ENCODE measurements at regions not wholly inside any gene's neighbourhood (a gene's known extent, or its start where the extent isn't known, plus 50 kb on each side); places are given as distances from the start of the nearest gene placed in this dataset.
"Not testable (repeated sequence)": the region's sequence is repeated elsewhere in the genome, so short reads cannot be mapped to it uniquely, and the experiment has no call there.

- no peak for DNase-seq (ENCODE audit: low read depth)
Measured at GRCh38 chr3:18987862-18988447, 160.4 kb upstream of the KCNH8 start.

- DNase-seq (ENCODE audit: low read depth), result no peak
Measured at GRCh38 chr3:18987070-18987469, 161.2 kb upstream of the KCNH8 start.

GRCh38 chr3:18982920-18983319, 165.4 kb upstream of the KCNH8 start:
- DNase-seq (ENCODE audit: low read depth), result no peak

GRCh38 chr3:18976102-18976501, 172.2 kb upstream of the KCNH8 start:
- not testable (repeated sequence) for DNase-seq (ENCODE audit: low read depth)

- DNase-seq (ENCODE audit: low read depth), result no peak
Measured at GRCh38 chr3:18968120-18968519, 180.2 kb upstream of the KCNH8 start.

DNA sequence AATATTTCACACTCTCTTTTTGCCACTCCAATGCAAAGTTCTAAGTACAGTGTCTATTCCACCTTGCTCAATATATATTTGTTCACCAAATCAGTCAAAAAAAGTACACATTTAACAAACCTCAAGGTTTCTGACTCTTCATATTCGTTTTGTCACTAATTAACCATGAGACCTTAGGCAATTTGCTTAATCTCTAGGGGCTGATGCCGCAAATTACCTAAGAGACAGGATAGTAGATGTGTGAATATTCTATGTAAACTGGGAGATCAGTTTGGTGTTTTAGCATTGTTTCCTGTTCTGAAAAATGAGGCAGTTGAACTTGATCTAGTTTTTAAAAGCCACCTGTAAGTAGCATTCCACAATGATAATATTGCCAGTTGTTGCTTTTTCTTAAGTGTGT, 182.5 kb upstream of the KCNH8 start:
- no peak for DNase-seq (ENCODE audit: low read depth)

DNA sequence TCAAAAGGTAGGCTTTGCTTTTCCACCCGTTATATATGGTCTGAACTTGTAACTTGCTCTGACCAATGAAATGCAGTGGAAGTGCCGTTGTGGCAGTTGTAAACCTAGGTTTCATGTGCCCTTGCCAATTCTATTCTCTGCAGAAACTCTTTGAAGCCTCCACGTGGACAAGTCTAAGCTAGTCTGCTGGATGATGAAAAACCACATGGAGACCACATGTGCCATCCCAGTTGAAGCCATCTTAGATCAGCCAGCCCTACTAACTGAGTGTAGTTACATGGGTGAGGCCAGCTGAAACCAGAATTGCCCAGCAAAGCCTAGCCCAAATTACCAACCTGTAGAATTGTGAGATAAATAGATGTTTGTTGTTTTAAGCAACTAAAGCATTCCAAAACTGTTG, 183.7 kb upstream of the KCNH8 start:
- no peak for DNase-seq (ENCODE audit: low read depth)

GRCh38 chr3:18951333-18951732, 197.0 kb upstream of the KCNH8 start:
- no peak for DNase-seq (ENCODE audit: low read depth)

- DNase-seq (ENCODE audit: low read depth), result no peak
Measured at GRCh38 chr3:18946524-18946923, 201.8 kb upstream of the KCNH8 start.

DNA sequence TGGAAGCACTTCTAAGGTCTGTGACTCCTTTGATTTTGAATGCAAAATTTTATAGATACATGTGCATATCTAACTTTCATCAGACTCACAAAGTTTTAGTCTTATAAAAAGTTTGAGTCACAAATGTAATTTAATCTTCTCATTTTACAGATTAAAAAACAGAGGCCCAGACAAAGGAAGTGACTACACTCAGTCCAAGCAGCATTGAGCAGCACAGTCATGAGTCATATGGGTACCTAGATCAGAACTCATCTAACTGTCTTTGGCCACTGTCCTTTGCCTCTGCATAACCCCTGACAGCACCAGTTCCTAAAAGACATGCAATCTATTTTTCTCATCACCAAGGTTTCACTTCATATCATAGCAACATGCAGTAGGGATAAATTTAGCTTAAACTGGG, 210.7 kb upstream of the KCNH8 start:
- DNase-seq (ENCODE audit: low read depth), result no peak

- no peak for DNase-seq (ENCODE audit: low read depth)
Measured at GRCh38 chr3:18919158-18919557, 229.2 kb upstream of the KCNH8 start.

DNA sequence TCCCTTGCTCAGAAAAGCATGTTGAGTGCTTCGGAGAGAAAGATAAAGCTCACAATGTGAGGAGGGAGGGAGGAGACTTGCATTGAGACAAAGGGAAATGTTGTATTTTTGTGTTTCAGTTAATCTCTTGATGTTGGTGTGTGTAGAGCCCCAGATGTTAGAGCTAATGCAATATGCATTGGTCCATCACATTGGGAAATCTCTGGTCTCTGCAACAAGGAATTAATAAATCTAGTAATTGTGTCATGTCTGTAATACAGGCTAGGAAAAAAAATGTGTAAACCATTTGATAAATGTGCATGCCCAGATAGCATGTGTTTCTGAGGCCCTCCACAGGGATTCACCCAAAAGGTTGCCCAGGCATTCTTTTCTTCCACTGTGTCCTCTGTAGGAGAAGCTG, 230.4 kb upstream of the KCNH8 start:
- no peak for DNase-seq (ENCODE audit: low read depth)

- no peak for DNase-seq (ENCODE audit: low read depth)
Measured at GRCh38 chr3:18902081-18902793, 246.1 kb upstream of the KCNH8 start.

GRCh38 chr3:18901571-18901970, 246.7 kb upstream of the KCNH8 start:
- no peak for DNase-seq (ENCODE audit: low read depth)

GRCh38 chr3:18900994-18901393, 247.3 kb upstream of the KCNH8 start:
- DNase-seq (ENCODE audit: low read depth), result no peak

- no peak for DNase-seq (ENCODE audit: low read depth)
Measured at GRCh38 chr3:18898911-18899310, 249.4 kb upstream of the KCNH8 start.

- no peak for DNase-seq (ENCODE audit: low read depth)
Measured at GRCh38 chr3:18892756-18893155, 255.6 kb upstream of the KCNH8 start.

DNA sequence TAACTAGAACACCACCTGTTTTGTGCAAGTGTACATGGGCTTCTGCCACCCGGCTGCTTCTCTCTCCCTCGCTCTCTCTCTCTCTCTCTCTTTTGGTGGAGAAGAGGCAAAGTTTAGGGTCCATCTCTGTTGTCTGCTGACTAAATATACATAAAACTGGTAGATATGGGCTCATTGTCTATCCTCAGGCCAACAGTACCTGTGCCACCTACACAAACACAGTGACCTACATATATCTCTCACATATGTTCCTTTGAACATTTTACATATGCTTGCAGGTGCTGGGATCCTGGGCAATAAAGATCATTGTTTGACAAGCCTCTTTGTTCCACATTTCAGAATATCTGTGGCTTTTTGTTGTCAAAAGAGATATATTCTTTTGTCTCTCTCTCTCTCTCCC, 256.3 kb upstream of the KCNH8 start:
- no peak for DNase-seq (ENCODE audit: low read depth)

GRCh38 chr3:18891641-18892040, 256.7 kb upstream of the KCNH8 start:
- no peak for DNase-seq (ENCODE audit: low read depth)

DNA sequence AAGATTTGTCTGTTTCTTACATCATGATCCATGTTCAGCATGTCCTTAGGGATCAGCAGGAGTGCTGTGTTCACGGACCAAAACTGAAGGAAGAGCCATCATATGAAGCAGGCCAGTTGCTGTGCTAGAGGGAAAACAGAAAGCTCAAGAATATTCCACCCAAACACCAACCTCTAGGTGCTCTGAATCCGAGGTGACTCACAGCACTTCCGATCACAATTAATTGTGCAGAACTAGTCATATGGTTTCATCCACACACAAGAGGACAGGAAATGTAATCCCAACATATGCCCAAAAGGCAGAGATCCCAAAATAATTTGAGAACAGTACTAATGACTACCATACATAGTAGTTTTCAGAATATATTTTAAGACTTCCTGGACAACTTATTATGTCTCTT, 257.9 kb upstream of the KCNH8 start:
- no peak for DNase-seq (ENCODE audit: low read depth)

GRCh38 chr3:18888819-18889218, 259.5 kb upstream of the KCNH8 start:
- no peak for DNase-seq (ENCODE audit: low read depth)

GRCh38 chr3:18888370-18888769, 259.9 kb upstream of the KCNH8 start:
- no peak for DNase-seq (ENCODE audit: low read depth)

GRCh38 chr3:18886331-18886730, 262.0 kb upstream of the KCNH8 start:
- DNase-seq (ENCODE audit: low read depth), result no peak

- no peak for DNase-seq (ENCODE audit: low read depth)
Measured at GRCh38 chr3:18885612-18886011, 262.7 kb upstream of the KCNH8 start.

Data from ELR (cell line).